NCI-H2196 treated with DMSO at 0.1 percent for 48 hours (cell line): ENCODE measurements at regions not wholly inside any gene's neighbourhood (a gene's known extent, or its start where the extent isn't known, plus 50 kb on each side); places are given as distances from the start of the nearest gene placed in this dataset.
"Not testable (repeated sequence)": the region's sequence is repeated elsewhere in the genome, so short reads cannot be mapped to it uniquely, and the experiment has no call there.

Experiments
- DNase-seq: peaks from one replicate; lab custom pipeline; 2025; ENCODE audit not compliant: unreplicated experiment; lab: John Stamatoyannopoulos, UW

GRCh38 chr5:134471858-134472449 is 53.5 kb upstream of the JADE2 start:
- not testable (repeated sequence) for DNase-seq

DNA sequence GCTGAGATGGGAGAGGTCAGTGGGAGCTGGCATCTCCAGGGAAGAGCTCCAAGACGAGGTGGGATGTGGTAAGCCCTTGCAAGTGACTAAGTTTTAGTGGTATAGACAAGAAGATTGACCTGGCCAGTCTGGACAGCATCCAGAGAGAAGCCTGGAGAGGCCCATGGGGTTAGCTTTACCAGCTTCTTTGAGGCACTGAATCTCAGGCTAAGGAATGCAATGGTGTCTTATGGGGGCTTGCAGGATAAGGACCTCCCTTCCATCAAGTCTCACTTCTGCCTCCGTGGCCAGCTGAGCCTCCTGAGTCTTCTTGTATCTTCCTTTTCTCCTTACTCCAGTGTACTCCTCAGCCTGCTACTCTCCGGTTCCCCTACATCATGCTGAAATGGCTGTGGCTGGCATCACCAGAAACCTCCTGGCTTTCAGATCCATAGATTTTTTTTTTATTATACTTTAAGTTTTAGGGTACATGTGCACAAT is 56.5 kb upstream of the JADE2 start:
- DNase-seq, result no peak

DNA sequence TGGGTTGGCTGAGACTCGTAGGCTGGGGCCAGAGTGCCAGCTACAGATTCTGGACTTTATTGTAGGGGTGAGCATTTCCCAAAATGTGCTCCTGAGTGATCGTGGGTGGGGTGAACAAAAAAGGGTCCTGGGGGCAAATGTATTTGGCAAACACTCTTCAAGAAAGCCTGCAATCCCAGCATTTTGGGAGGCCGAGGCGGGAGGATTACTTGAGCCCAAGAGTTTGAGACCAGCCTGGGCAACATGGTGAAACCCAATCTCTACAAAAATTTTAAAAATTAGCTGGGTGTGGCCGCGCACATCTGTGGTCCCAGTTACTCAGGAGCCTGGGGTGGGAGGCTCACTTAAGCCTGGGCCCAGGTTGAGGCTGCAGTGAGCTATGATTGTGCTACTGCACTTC is 55.5 kb upstream of the CDKN2AIPNL start:
- no peak for DNase-seq

DNA sequence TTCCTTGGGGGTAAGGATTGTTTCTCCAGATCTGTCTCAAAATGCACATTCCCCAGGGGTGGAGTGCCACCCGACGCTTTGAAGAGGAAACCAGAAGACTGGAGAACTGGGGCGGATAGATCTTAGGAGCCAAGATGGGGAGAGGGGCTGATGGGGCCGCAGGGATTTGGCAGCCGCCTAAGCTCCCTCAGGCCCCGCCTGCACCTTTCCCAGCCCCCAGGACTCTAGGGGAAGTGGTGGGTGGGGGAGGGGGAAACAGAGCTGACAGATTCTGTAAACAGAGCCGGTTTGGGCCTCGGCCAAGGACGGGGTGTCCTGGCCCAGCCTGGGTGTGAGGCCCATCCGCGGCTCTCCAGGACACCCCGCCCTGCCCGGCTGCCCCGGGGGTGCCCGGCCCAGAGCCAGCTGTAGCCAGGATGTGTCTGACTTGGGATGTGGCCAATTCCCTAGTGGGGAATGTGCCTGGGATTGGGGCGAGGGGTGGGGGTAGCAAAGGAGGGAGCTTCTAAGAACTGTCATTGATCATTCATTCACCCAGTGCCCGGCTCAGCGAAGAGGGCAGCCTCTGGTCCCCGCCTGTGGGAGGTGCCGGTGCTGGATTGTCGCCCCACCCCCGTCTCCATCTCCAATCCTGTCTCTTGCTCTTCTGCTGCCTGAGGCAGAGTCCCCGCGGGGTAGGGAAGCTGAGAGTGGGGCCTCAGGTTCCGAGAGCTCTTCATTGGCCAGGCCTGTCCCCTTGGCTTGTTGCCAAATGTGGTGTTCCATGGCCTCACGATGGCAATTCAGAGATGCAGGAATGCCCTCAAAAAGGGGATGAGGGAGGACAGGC is 54.8 kb upstream of the CDKN2AIPNL start:
- peak; percentile 94 for DNase-seq

DNA sequence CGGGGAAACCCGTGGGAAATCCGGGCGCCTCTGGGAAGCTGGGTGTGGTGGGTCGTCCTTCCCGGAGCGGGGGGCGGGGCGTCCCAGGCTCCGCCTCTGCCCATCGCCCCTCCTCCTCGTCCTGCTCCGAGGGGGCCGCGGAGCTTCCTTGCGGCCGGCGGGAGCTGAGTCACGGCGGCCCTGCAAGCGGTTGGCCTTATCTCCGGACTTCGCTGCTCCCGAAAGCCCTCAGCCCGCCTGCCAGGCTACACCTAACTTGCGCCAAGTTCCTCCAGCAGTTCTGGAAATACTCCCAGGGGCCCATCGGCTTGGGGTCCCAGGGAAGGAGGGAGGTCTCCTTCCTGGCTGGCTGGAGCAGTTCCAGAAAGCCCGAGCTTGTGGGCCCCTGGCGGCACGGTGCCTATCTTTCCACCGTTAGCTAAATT is 54.1 kb upstream of the CDKN2AIPNL start:
- peak; percentile 73 for DNase-seq

GRCh38 chr5:134464988-134465815 is 53.5 kb upstream of the CDKN2AIPNL start:
- no peak for DNase-seq

DNA sequence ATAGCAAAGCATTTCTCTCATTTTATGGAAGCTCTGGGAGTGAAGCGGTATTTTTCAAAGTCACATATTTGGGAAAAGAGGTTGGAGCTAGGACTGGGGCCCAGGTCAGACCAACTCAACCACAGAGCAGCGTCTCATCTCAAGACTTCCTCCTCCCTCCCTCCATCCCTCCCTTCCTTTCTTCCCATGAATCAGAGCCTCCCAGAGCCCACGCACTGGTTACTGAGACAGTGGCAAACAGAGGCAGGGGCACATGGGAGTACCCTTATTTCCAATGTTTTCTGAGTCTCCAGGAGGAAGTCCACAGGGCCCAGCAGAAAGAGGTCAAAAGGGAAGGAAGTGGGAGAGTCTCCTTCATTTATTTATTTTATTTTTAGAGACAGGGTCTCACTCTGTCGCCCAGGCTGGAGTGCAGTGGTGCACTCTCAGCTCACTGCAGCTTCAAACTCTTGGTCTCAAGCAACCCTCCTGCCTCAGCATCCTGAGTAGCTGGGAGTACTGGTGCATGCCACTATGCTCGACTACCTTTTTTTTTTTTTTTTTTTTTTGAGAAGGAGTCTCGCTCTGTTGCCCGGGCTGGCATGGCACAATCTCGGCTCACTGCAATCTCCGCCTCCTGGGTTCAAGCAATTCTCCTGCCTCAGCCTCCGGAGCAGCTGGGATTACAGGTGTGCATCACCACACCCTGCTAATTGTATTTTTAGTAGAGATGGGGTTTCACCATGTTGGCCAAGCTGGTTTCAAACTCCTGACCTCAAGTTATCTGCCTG is 52.5 kb upstream of the CDKN2AIPNL start:
- DNase-seq, result no peak

- DNase-seq, result no peak
Observed at GRCh38 chr5:134463176-134463720, 51.6 kb upstream of the CDKN2AIPNL start.

- no peak for DNase-seq
Observed at GRCh38 chr5:134462761-134463160, 51.1 kb upstream of the CDKN2AIPNL start.

GRCh38 chr5:134462047-134462575 is 50.4 kb upstream of the CDKN2AIPNL start:
- peak; percentile 31 for DNase-seq
